ENCODE measurements at regions not wholly inside any gene's neighbourhood (a gene's known extent, or its start where the extent isn't known, plus 50 kb on each side); places are given as distances from the start of the nearest gene placed in this dataset.

DNA sequence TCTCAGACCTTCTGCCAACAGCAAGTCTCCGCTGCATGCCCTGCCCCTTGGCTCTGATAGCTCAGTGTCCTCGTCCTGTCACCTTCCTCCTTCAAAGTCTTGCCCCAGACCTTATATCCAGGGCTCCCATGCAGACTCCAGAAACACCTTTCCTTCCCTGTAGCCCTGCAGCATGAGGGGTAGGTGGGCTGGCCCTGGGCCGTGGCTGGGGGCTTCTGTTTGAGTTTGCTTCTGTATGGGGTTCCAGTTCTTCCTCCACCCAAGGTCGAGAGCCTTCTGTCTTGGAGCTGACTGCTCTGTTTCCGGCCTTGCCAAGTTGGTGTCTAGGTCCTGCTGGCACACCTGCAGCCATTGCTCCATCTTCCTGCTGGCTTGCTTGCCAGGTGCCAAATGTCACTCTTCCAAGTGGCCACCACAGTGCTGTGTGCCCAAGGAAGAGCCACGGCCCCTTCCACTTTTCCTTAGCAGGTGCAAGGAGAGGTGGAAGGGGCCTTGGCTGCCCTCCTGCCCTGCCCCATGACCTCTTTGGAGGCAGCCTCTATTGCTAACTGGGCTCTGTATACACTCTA, 74.8 kb upstream of the NECTIN1 start:
- TF ChIP-seq EZH2phosphoT487 (IDR thresholded peaks at IDR 0.05; ENCODE audit: insufficient read depth, low read depth) (no peak), EZH2 (IDR thresholded peaks at IDR 0.05; ENCODE audit: insufficient read depth, poor library complexity, severe bottlenecking) (no peak)

All from GM23248 (cell line).